Lower leg skin (tissue), 3 donors: ENCODE measurements at regions not wholly inside any gene's neighbourhood (a gene's known extent, or its start where the extent isn't known, plus 50 kb on each side); places are given as distances from the start of the nearest gene placed in this dataset.

ENCODE experiments used
- CTCF ChIP-seq, 3 donors: fragments of 450-650 bp; IDR thresholded peaks; one replicate each; pipeline ENCODE4 v1.5.1; 2016; ENCODE audit warnings: antibody characterized with exemption in 3 of 3, mild to moderate bottlenecking in 3 of 3, moderate library complexity in 2 of 3
- POLR2A ChIP-seq, 2 donors: fragments of 450-650 bp; IDR thresholded peaks; one replicate each; pipeline ENCODE4 v1.6.1; 2016 to 2017; ENCODE audit warnings: antibody characterized with exemption in 2 of 2, mild to moderate bottlenecking in 1 of 2, moderate library complexity in 1 of 2

GRCh38 chr4:103845075-103845474, 125.3 kb upstream of the TACR3 start:
- TF ChIP-seq CTCF (IDR thresholded peaks at IDR 0.05) (no peak), POLR2A (IDR thresholded peaks at IDR 0.05) (no peak)
